Panc1 (cell line): ENCODE measurements at regions not wholly inside any gene's neighbourhood (a gene's known extent, or its start where the extent isn't known, plus 50 kb on each side); places are given as distances from the start of the nearest gene placed in this dataset.

Experiments
- ATAC-seq: fragments of 200-7000 bp; cut with Tn5 transposase; 2 replicates; pipeline ENCODE4 v1.9.1; 2020; ENCODE audit warnings: mild to moderate bottlenecking, moderate library complexity
- BruUV-seq: library from RNA; stranded (reverse); fragments of 400-500 nt; replicated peaks from 2 replicates; lab custom pipeline; 2021; lab: Mats Ljungman, UMichigan
- CTCF ChIA-PET: fragments of 300-600 bp; sonication (Branson Sonifier 250); formaldehyde crosslinking; loops from one replicate; lab custom pipeline; 2022; ENCODE audit warnings: antibody characterized with exemption; lab: Charles Lee
- POLR2A ChIA-PET: fragments of 300-600 bp; sonication (Branson Sonifier 250); formaldehyde crosslinking; loops from one replicate; lab custom pipeline; 2022; ENCODE audit warnings: antibody characterized with exemption; lab: Charles Lee
- DNase-seq: peaks from one replicate; pipeline ENCODE4 v3.0.0-alpha.2; 2010; ENCODE audit warnings: low read depth, low spot score
- H3K27ac ChIP-seq: 2 replicates; pipeline ENCODE4 v1.5.1; 2011; ENCODE audit warnings: mild to moderate bottlenecking, low read length, inconsistent platforms
- H3K27me3 ChIP-seq: fragments of 200-500 bp; sonication (Bioruptor generic); 2 replicates; pipeline ENCODE4 v1.6.0; 2014; ENCODE audit warnings: low read length, inconsistent platforms; ENCODE audit not compliant: control insufficient read depth, insufficient read depth
- H3K36me3 ChIP-seq: fragments of 200-500 bp; sonication (Bioruptor generic); 2 replicates; pipeline ENCODE4 v1.5.1; 2014; ENCODE audit warnings: inconsistent platforms, mild to moderate bottlenecking, low read length, moderate library complexity; ENCODE audit not compliant: control insufficient read depth, insufficient read depth
- H3K4me1 ChIP-seq: 2 replicates; pipeline ENCODE4 v1.5.1; 2011; ENCODE audit warnings: inconsistent platforms, mild to moderate bottlenecking, low read length, moderate library complexity; ENCODE audit not compliant: control insufficient read depth, insufficient read depth
- H3K4me3 ChIP-seq, 2 experiments: 2 replicates each; pipeline ENCODE4 v1.5.1; 2011 to 2012; ENCODE audit warnings: low read depth in 2 of 2, low read length in 2 of 2, mild to moderate bottlenecking in 2 of 2, inconsistent platforms in 1 of 2, moderate library complexity in 1 of 2
- H3K9me3 ChIP-seq: fragments of 200-500 bp; sonication (Bioruptor generic); 2 replicates; pipeline ENCODE4 v1.5.1; 2014; ENCODE audit warnings: low read depth, mild to moderate bottlenecking, inconsistent platforms, low read length, moderate library complexity; ENCODE audit not compliant: control insufficient read depth, insufficient read depth
- CTCF ChIP-seq: fragments of 450-650 bp; IDR thresholded peaks from 2 replicates; pipeline ENCODE4 v1.5.1; 2017; ENCODE audit warnings: mild to moderate bottlenecking
- POLR2AphosphoS5 ChIP-seq: IDR thresholded peaks from 2 replicates; pipeline ENCODE4 v1.6.1; 2012; ENCODE audit warnings: mild to moderate bottlenecking, low read depth, low read length, moderate library complexity
- SIN3A ChIP-seq: IDR thresholded peaks from 2 replicates; pipeline ENCODE4 v1.6.1; 2012; ENCODE audit warnings: low read depth, mild to moderate bottlenecking, low read length, moderate library complexity, borderline replicate concordance; ENCODE audit not compliant: insufficient read depth
- TCF7L2 ChIP-seq: IDR thresholded peaks from 2 replicates; pipeline ENCODE4 v1.6.1; 2011; ENCODE audit warnings: mild to moderate bottlenecking, low read depth, low read length, inconsistent platforms
- in situ Hi-C: cut with HindIII; loops from 2 replicates; pipeline ENCODE4 v1.10.0; 2016; ENCODE audit warnings: low sequenced_read_pairs, low pct_unique_long_range_greater_than_20kb
- intact Hi-C: fragments of 100-400 bp; cut with micrococcal nuclease; formaldehyde crosslinking; loops from one replicate; pipeline ENCODE4 v1.10.0; 2022; ENCODE audit not compliant: unreplicated experiment
- TF ChIP-seq, protein P1 (sequence below), 2 experiments: IDR thresholded peaks; 2 replicates each; pipeline ENCODE4 v1.6.1; 2011 to 2012; ENCODE audit warnings: low read depth in 2 of 2, control low read depth in 1 of 2, low read length in 1 of 2, mild to moderate bottlenecking in 1 of 2, moderate library complexity in 1 of 2; ENCODE audit not compliant: insufficient read depth in 1 of 2

- ATAC-seq (no peak), DNase-seq (no peak)
- TF ChIP-seq TCF7L2, result no peak
- TF ChIP-seq CTCF, result no peak
- no peak for TF ChIP-seq POLR2AphosphoS5
- TF ChIP-seq, protein P1, sequence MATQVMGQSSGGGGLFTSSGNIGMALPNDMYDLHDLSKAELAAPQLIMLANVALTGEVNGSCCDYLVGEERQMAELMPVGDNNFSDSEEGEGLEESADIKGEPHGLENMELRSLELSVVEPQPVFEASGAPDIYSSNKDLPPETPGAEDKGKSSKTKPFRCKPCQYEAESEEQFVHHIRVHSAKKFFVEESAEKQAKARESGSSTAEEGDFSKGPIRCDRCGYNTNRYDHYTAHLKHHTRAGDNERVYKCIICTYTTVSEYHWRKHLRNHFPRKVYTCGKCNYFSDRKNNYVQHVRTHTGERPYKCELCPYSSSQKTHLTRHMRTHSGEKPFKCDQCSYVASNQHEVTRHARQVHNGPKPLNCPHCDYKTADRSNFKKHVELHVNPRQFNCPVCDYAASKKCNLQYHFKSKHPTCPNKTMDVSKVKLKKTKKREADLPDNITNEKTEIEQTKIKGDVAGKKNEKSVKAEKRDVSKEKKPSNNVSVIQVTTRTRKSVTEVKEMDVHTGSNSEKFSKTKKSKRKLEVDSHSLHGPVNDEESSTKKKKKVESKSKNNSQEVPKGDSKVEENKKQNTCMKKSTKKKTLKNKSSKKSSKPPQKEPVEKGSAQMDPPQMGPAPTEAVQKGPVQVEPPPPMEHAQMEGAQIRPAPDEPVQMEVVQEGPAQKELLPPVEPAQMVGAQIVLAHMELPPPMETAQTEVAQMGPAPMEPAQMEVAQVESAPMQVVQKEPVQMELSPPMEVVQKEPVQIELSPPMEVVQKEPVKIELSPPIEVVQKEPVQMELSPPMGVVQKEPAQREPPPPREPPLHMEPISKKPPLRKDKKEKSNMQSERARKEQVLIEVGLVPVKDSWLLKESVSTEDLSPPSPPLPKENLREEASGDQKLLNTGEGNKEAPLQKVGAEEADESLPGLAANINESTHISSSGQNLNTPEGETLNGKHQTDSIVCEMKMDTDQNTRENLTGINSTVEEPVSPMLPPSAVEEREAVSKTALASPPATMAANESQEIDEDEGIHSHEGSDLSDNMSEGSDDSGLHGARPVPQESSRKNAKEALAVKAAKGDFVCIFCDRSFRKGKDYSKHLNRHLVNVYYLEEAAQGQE (IDR thresholded peaks at IDR 0.05; ENCODE audit: insufficient read depth in 1 of 2, low read depth in 2 of 2, low read length in 1 of 2), result no peak
- TF ChIP-seq SIN3A, result no peak
- Histone ChIP-seq H3K27me3 (no peaks in the 10 kb centered on the region), H3K9me3 (no peaks in the 10 kb centered on the region), H3K36me3 (no peaks in the 10 kb centered on the region), H3K4me3 (no peak overlapping the region), H3K27ac (no peak overlapping the region), H3K4me1 (no peaks in the 10 kb centered on the region)
- intact Hi-C loops (no loop called here), in situ Hi-C loops (no loop called here)
- POLR2A ChIA-PET, result no interaction called here
- CTCF ChIA-PET, result no interaction called here
- no TSS peak for BruUV-seq
Measured at GRCh38 chrX:10090319-10090718, 66.5 kb upstream of the CLCN4 start.

GRCh38 chrX:10095246-10095645, 61.5 kb upstream of the CLCN4 start:
- intact Hi-C loops (no loop called here), in situ Hi-C loops (no loop called here)
- TF ChIP-seq CTCF (no peak), TCF7L2 (no peak), SIN3A (no peak)
- TF ChIP-seq, protein P1 (IDR thresholded peaks at IDR 0.05; ENCODE audit: insufficient read depth in 1 of 2, low read depth in 2 of 2, low read length in 1 of 2), result no peak
- no peak overlapping the region for H3K27ac ChIP-seq
- H3K4me1 ChIP-seq, result no peaks in the 10 kb centered on the region
- no peaks in the 10 kb centered on the region for H3K27me3 ChIP-seq
- ATAC-seq, result no peak
- CTCF ChIA-PET, result no interaction called here
- H3K4me3 ChIP-seq, result no peak overlapping the region
- no peak for DNase-seq
- H3K9me3 ChIP-seq, result no peaks in the 10 kb centered on the region
- H3K36me3 ChIP-seq, result no peaks in the 10 kb centered on the region
- POLR2A ChIA-PET, result no interaction called here
- BruUV-seq, result no TSS peak
